ENCODE measurements at regions not wholly inside any gene's neighbourhood (a gene's known extent, or its start where the extent isn't known, plus 50 kb on each side); places are given as distances from the start of the nearest gene placed in this dataset.

GRCh38 chr3:14599488-14599887 is 52.1 kb upstream of the CCDC174 start:
- DNase-seq (ENCODE audit: low read depth in 2 of 2) = no peak
- no peak for TF ChIP-seq CTCF (IDR thresholded peaks at IDR 0.05; ENCODE audit: low read depth, low read length)
- no peak overlapping the region for H3K4me3 ChIP-seq (replicated peaks in 1 of 2; ENCODE audit: low read depth in 2 of 2, low read length in 2 of 2)

- H3K4me3 ChIP-seq (replicated peaks in 1 of 2; ENCODE audit: low read depth in 2 of 2, low read length in 2 of 2) = no peak overlapping the region
- no peak for DNase-seq (ENCODE audit: low read depth in 2 of 2)
- TF ChIP-seq CTCF (IDR thresholded peaks at IDR 0.05; ENCODE audit: low read depth, low read length) = no peak
Observed at GRCh38 chr3:14600075-14600474, 51.5 kb upstream of the CCDC174 start.

- no peak for DNase-seq (ENCODE audit: low read depth in 2 of 2)
- no peak for TF ChIP-seq CTCF (IDR thresholded peaks at IDR 0.05; ENCODE audit: low read depth, low read length)
- H3K4me3 ChIP-seq (replicated peaks in 1 of 2; ENCODE audit: low read depth in 2 of 2, low read length in 2 of 2) = no peak overlapping the region
Observed at GRCh38 chr3:14600856-14601610, 50.5 kb upstream of the CCDC174 start.

- TF ChIP-seq CTCF (IDR thresholded peaks at IDR 0.05; ENCODE audit: low read depth, low read length) = no peak
- H3K4me3 ChIP-seq (replicated peaks in 1 of 2; ENCODE audit: low read depth in 2 of 2, low read length in 2 of 2) = no peak overlapping the region
- no peak for DNase-seq (ENCODE audit: low read depth in 2 of 2)
Observed at GRCh38 chr3:14601692-14602005, 49.9 kb upstream of the CCDC174 start.
